ENCODE measurements at regions not wholly inside any gene's neighbourhood (a gene's known extent, or its start where the extent isn't known, plus 50 kb on each side); places are given as distances from the start of the nearest gene placed in this dataset.

- no peak for DNase-seq (ENCODE audit: low read depth)
- no peak for TF ChIP-seq CTCF (conservative IDR thresholded peaks at IDR 0.05; ENCODE audit: low read depth, low read length)
- H3K4me3 ChIP-seq (ENCODE audit: low read length) = no peak overlapping the region
These were observed 669.7 kb upstream of the HS6ST1 start for GRCh38 chr2:128988326-128988725.

GRCh38 chr2:128988967-128989366 lies 670.3 kb upstream of the HS6ST1 start:
- H3K4me3 ChIP-seq (ENCODE audit: low read length) = no peak overlapping the region
- TF ChIP-seq CTCF (conservative IDR thresholded peaks at IDR 0.05; ENCODE audit: low read depth, low read length) = no peak
- DNase-seq (ENCODE audit: low read depth) = no peak

- TF ChIP-seq CTCF (conservative IDR thresholded peaks at IDR 0.05; ENCODE audit: low read depth, low read length) = no peak
- H3K4me3 ChIP-seq (ENCODE audit: low read length) = no peak overlapping the region
- DNase-seq (ENCODE audit: low read depth) = no peak
These were observed 676.4 kb upstream of the HS6ST1 start for GRCh38 chr2:128995086-128995485.

GRCh38 chr2:128996078-128996477 lies 677.4 kb upstream of the HS6ST1 start:
- no peak overlapping the region for H3K4me3 ChIP-seq (ENCODE audit: low read length)
- no peak for DNase-seq (ENCODE audit: low read depth)
- TF ChIP-seq CTCF (conservative IDR thresholded peaks at IDR 0.05; ENCODE audit: low read depth, low read length) = no peak

- TF ChIP-seq CTCF (conservative IDR thresholded peaks at IDR 0.05; ENCODE audit: low read depth, low read length) = no peak
- no peak overlapping the region for H3K4me3 ChIP-seq (ENCODE audit: low read length)
- no peak for DNase-seq (ENCODE audit: low read depth)
These were observed 678.6 kb upstream of the HS6ST1 start for GRCh38 chr2:128997166-128997866.

- no peak for TF ChIP-seq CTCF (conservative IDR thresholded peaks at IDR 0.05; ENCODE audit: low read depth, low read length)
- no peak for DNase-seq (ENCODE audit: low read depth)
- H3K4me3 ChIP-seq (ENCODE audit: low read length) = no peak overlapping the region
These were observed 683.3 kb upstream of the HS6ST1 start for GRCh38 chr2:129001926-129002325.

GRCh38 chr2:129002751-129003150 lies 684.1 kb upstream of the HS6ST1 start:
- no peak overlapping the region for H3K4me3 ChIP-seq (ENCODE audit: low read length)
- no peak for DNase-seq (ENCODE audit: low read depth)
- no peak for TF ChIP-seq CTCF (conservative IDR thresholded peaks at IDR 0.05; ENCODE audit: low read depth, low read length)

Measured in retinal pigment epithelial cell (primary cell).